ENCODE measurements at regions not wholly inside any gene's neighbourhood (a gene's known extent, or its start where the extent isn't known, plus 50 kb on each side); places are given as distances from the start of the nearest gene placed in this dataset.

GRCh38 chr7:85995101-85995500, 648.6 kb upstream of the GRM3 start:
- TF ChIP-seq CTCF (IDR thresholded peaks at IDR 0.05; ENCODE audit: low read depth, low read length) (no peak), POLR2A (IDR thresholded peaks at IDR 0.05; ENCODE audit: extremely low read depth, insufficient read length) (no peak)
- TF ChIP-seq, protein P1, sequence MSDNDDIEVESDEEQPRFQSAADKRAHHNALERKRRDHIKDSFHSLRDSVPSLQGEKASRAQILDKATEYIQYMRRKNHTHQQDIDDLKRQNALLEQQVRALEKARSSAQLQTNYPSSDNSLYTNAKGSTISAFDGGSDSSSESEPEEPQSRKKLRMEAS (IDR thresholded peaks at IDR 0.05; ENCODE audit: low read depth, low read length), result no peak

Data from NB4 (cell line).